Immature natural killer cell (primary cell): ENCODE measurements at regions not wholly inside any gene's neighbourhood (a gene's known extent, or its start where the extent isn't known, plus 50 kb on each side); places are given as distances from the start of the nearest gene placed in this dataset.

Experiments
- DNase-seq, 3 donors: peaks; one replicate each; pipeline ENCODE4 v3.0.0; 2022; ENCODE audit warnings: mixed read lengths in 1 of 3
- H3K27ac Mint-ChIP-seq, 6 donors: one replicate each; pipeline ENCODE4 v1.8.0; 2020; ENCODE audit warnings: mixed read lengths in 6 of 6, mild to moderate bottlenecking in 5 of 6, inconsistent platforms in 4 of 6, moderate library complexity in 3 of 6
- H3K27me3 Mint-ChIP-seq, 3 donors: one replicate each; pipeline ENCODE4 v1.8.0; 2020 to 2021; ENCODE audit warnings: low read depth in 3 of 3, mild to moderate bottlenecking in 3 of 3, mixed read lengths in 3 of 3, moderate library complexity in 3 of 3, inconsistent platforms in 1 of 3
- H3K36me3 Mint-ChIP-seq, 3 donors: one replicate each; pipeline ENCODE4 v1.8.0; 2020; ENCODE audit warnings: mixed read lengths in 3 of 3, inconsistent platforms in 2 of 3, mild to moderate bottlenecking in 2 of 3
- H3K4me1 Mint-ChIP-seq, 2 donors: one replicate each; pipeline ENCODE4 v1.8.0; 2020; ENCODE audit warnings: inconsistent platforms in 2 of 2, mild to moderate bottlenecking in 2 of 2, mixed read lengths in 2 of 2, moderate library complexity in 1 of 2
- H3K4me3 Mint-ChIP-seq, 5 donors: one replicate each; pipeline ENCODE4 v1.8.0; 2020; ENCODE audit warnings: mild to moderate bottlenecking in 5 of 5, mixed read lengths in 5 of 5, inconsistent platforms in 3 of 5, moderate library complexity in 3 of 5
- H3K9me3 Mint-ChIP-seq, 6 donors: one replicate each; pipeline ENCODE4 v1.8.0; 2020; ENCODE audit warnings: mild to moderate bottlenecking in 6 of 6, mixed read lengths in 6 of 6, inconsistent platforms in 4 of 6, moderate library complexity in 3 of 6

GRCh38 chr3:57009802-57010201 lies 50.7 kb upstream of the SPATA12 start:
- no peak overlapping the region for H3K4me3 Mint-ChIP-seq
- DNase-seq: no peak
- no peak overlapping the region for H3K27ac Mint-ChIP-seq
- H3K9me3 Mint-ChIP-seq: peaks cover 0 to 2% (median 0%) of the 10 kb centered on the region in 6 donors
- H3K27me3 Mint-ChIP-seq: peaks cover 0 to 4% (median 2%) of the 10 kb centered on the region in 3 donors
- no peaks in the 10 kb centered on the region for H3K36me3 Mint-ChIP-seq
- peaks cover 0 to 2% of the 10 kb centered on the region in 2 donors for H3K4me1 Mint-ChIP-seq

- Mint-ChIP-seq H3K9me3 (peaks cover 0 to 2% (median 0%) of the 10 kb centered on the region in 6 donors), H3K4me1 (peaks cover 0 to 2% of the 10 kb centered on the region in 2 donors), H3K27ac (no peak overlapping the region), H3K27me3 (peaks cover 0 to 4% (median 2%) of the 10 kb centered on the region in 3 donors), H3K36me3 (no peaks in the 10 kb centered on the region), H3K4me3 (no peak overlapping the region)
- DNase-seq: no peak
These were observed 51.1 kb upstream of the SPATA12 start for GRCh38 chr3:57009367-57009766.

GRCh38 chr3:57007521-57008460 lies 52.7 kb upstream of the SPATA12 start:
- H3K27me3 Mint-ChIP-seq: peaks cover 0 to 3% (median 2%) of the 10 kb centered on the region in 3 donors
- no peak for DNase-seq

GRCh38 chr3:57006949-57007419 lies 53.5 kb upstream of the SPATA12 start:
- Mint-ChIP-seq H3K9me3 (peaks cover 0 to 2% (median 0%) of the 10 kb centered on the region in 6 donors), H3K27me3 (peaks cover 0 to 3% (median 2%) of the 10 kb centered on the region in 3 donors), H3K4me1 (peaks cover 0 to 2% of the 10 kb centered on the region in 2 donors), H3K27ac (no peak overlapping the region), H3K4me3 (no peak overlapping the region), H3K36me3 (no peaks in the 10 kb centered on the region)
- no peak for DNase-seq

More at GRCh38 chr3:57007521-57008460, 52.7 kb upstream of the SPATA12 start:
- no peak overlapping the region for H3K27ac Mint-ChIP-seq
- H3K4me1 Mint-ChIP-seq: peaks cover 0 to 2% of the 10 kb centered on the region in 2 donors
- H3K36me3 Mint-ChIP-seq: no peaks in the 10 kb centered on the region
- H3K4me3 Mint-ChIP-seq: no peak overlapping the region
- peaks cover 0 to 2% (median 0%) of the 10 kb centered on the region in 6 donors for H3K9me3 Mint-ChIP-seq

GRCh38 chr3:57006179-57006657 lies 54.2 kb upstream of the SPATA12 start:
- Mint-ChIP-seq H3K36me3 (no peaks in the 10 kb centered on the region), H3K9me3 (peaks cover 0 to 2% (median 0%) of the 10 kb centered on the region in 6 donors), H3K27me3 (peaks cover 0 to 3% (median 2%) of the 10 kb centered on the region in 3 donors), H3K4me3 (no peak overlapping the region), H3K27ac (no peak overlapping the region), H3K4me1 (peaks cover 0 to 2% of the 10 kb centered on the region in 2 donors)
- no peak for DNase-seq

- H3K4me3 Mint-ChIP-seq: no peak overlapping the region
- no peak overlapping the region for H3K27ac Mint-ChIP-seq
- DNase-seq: no peak
- no peaks in the 10 kb centered on the region for H3K9me3 Mint-ChIP-seq
- peaks cover 0 to 5% (median 0%) of the 10 kb centered on the region in 3 donors for H3K27me3 Mint-ChIP-seq
- H3K36me3 Mint-ChIP-seq: no peaks in the 10 kb centered on the region
- H3K4me1 Mint-ChIP-seq: peaks cover 0 to 2% of the 10 kb centered on the region in 2 donors
These were observed 56.2 kb upstream of the SPATA12 start for GRCh38 chr3:57004229-57004628.

- no peak overlapping the region for H3K4me3 Mint-ChIP-seq
- H3K27ac Mint-ChIP-seq: no peak overlapping the region
- no peaks in the 10 kb centered on the region for H3K36me3 Mint-ChIP-seq
- H3K4me1 Mint-ChIP-seq: peaks cover 0 to 2% of the 10 kb centered on the region in 2 donors
- DNase-seq: no peak
- no peaks in the 10 kb centered on the region for H3K9me3 Mint-ChIP-seq
- H3K27me3 Mint-ChIP-seq: peaks cover 0 to 5% (median 0%) of the 10 kb centered on the region in 3 donors
These were observed 56.8 kb upstream of the SPATA12 start for GRCh38 chr3:57003676-57004075.

DNA sequence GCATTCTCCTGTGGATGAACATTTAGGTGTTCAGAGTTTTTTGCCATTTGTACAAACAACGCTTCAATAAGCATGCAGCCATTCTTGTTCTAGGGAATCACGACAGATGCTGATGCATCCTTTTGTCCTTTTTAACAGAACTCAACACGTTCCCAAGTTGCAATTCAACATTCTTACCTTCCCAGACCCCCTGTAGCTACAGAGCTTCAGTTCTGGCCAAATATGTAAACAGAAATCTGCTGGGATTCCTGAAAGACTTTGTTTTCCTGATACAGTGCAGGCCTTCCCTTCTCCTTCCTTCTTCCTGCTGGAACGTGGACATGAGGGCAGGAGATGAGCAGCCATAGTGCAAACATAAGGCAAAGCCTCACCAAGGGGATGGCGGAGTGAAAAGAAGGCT lies 59.1 kb upstream of the SPATA12 start:
- DNase-seq: no peak
- Mint-ChIP-seq H3K27me3 (peaks cover 0 to 8% (median 7%) of the 10 kb centered on the region in 3 donors), H3K4me1 (no peaks in the 10 kb centered on the region), H3K4me3 (no peak overlapping the region), H3K9me3 (no peaks in the 10 kb centered on the region), H3K27ac (no peak overlapping the region), H3K36me3 (no peaks in the 10 kb centered on the region)

- H3K27me3 Mint-ChIP-seq: peaks cover 11 to 20% (median 17%) of the 10 kb centered on the region in 3 donors
These were observed 60.5 kb upstream of the SPATA12 start for GRCh38 chr3:57000012-57000411.

GRCh38 chr3:56999547-56999946 lies 60.9 kb upstream of the SPATA12 start:
- DNase-seq: no peak
- H3K9me3 Mint-ChIP-seq: peaks cover 0 to 6% (median 0%) of the 10 kb centered on the region in 6 donors
- peaks cover 0 to 4% (median 0%) of the 10 kb centered on the region in 3 donors for H3K36me3 Mint-ChIP-seq
- peaks cover 0 to 6% of the 10 kb centered on the region in 2 donors for H3K4me1 Mint-ChIP-seq
- H3K4me3 Mint-ChIP-seq: no peak overlapping the region
- peaks cover 13 to 23% (median 17%) of the 10 kb centered on the region in 3 donors for H3K27me3 Mint-ChIP-seq
- H3K27ac Mint-ChIP-seq: no peak overlapping the region

More at GRCh38 chr3:57000012-57000411, 60.5 kb upstream of the SPATA12 start:
- no peak for DNase-seq
- Mint-ChIP-seq H3K4me3 (no peak overlapping the region), H3K4me1 (peaks cover 0 to 6% of the 10 kb centered on the region in 2 donors), H3K36me3 (peaks cover 0 to 4% (median 0%) of the 10 kb centered on the region in 3 donors), H3K9me3 (peaks cover 0 to 6% (median 0%) of the 10 kb centered on the region in 6 donors), H3K27ac (no peak overlapping the region)

- H3K27me3 Mint-ChIP-seq: peaks cover 15 to 24% (median 19%) of the 10 kb centered on the region in 3 donors
- no peak for DNase-seq
- peaks cover 0 to 6% of the 10 kb centered on the region in 2 donors for H3K4me1 Mint-ChIP-seq
- H3K27ac Mint-ChIP-seq: peak overlapping the region in 1 of 6 donors; percentile 1
- no peak overlapping the region for H3K4me3 Mint-ChIP-seq
- H3K36me3 Mint-ChIP-seq: peaks cover 0 to 4% (median 0%) of the 10 kb centered on the region in 3 donors
- H3K9me3 Mint-ChIP-seq: peaks cover 0 to 6% (median 0%) of the 10 kb centered on the region in 6 donors
These were observed 62.4 kb upstream of the SPATA12 start for GRCh38 chr3:56998076-56998529.

DNA sequence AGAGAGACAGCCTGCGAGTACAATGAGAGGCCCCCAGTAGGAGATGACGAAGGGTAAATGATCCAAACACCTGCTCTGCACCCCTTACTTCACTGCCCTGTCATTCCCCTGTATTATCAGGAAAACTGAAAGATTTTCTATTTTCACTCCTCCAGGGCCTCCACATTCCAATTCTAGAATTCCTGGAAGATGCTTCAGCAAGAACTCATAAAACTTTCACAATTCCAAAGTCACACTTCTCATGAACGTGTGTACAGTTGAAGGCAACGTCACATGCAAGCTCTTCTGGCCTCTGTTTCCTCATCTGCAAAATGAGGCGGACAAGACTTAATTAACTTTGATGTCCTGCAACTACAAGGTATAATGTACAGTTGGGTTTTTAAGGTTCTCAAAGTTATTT lies 62.8 kb upstream of the SPATA12 start:
- Mint-ChIP-seq H3K4me1 (peaks cover 0 to 6% of the 10 kb centered on the region in 2 donors), H3K4me3 (no peak overlapping the region), H3K27ac (no peak overlapping the region), H3K9me3 (peaks cover 0 to 6% (median 0%) of the 10 kb centered on the region in 6 donors), H3K27me3 (peaks cover 15 to 24% (median 19%) of the 10 kb centered on the region in 3 donors), H3K36me3 (peaks cover 0 to 4% (median 0%) of the 10 kb centered on the region in 3 donors)
- DNase-seq: no peak

GRCh38 chr3:56997041-56997440 lies 63.4 kb upstream of the SPATA12 start:
- Mint-ChIP-seq H3K4me3 (no peak overlapping the region), H3K27me3 (peaks cover 15 to 24% (median 19%) of the 10 kb centered on the region in 3 donors), H3K4me1 (peaks cover 0 to 6% of the 10 kb centered on the region in 2 donors), H3K36me3 (peaks cover 0 to 4% (median 0%) of the 10 kb centered on the region in 3 donors), H3K27ac (no peak overlapping the region), H3K9me3 (peaks cover 0 to 6% (median 0%) of the 10 kb centered on the region in 6 donors)
- no peak for DNase-seq
